ENCODE measurements at regions not wholly inside any gene's neighbourhood (a gene's known extent, or its start where the extent isn't known, plus 50 kb on each side); places are given as distances from the start of the nearest gene placed in this dataset.

DNA sequence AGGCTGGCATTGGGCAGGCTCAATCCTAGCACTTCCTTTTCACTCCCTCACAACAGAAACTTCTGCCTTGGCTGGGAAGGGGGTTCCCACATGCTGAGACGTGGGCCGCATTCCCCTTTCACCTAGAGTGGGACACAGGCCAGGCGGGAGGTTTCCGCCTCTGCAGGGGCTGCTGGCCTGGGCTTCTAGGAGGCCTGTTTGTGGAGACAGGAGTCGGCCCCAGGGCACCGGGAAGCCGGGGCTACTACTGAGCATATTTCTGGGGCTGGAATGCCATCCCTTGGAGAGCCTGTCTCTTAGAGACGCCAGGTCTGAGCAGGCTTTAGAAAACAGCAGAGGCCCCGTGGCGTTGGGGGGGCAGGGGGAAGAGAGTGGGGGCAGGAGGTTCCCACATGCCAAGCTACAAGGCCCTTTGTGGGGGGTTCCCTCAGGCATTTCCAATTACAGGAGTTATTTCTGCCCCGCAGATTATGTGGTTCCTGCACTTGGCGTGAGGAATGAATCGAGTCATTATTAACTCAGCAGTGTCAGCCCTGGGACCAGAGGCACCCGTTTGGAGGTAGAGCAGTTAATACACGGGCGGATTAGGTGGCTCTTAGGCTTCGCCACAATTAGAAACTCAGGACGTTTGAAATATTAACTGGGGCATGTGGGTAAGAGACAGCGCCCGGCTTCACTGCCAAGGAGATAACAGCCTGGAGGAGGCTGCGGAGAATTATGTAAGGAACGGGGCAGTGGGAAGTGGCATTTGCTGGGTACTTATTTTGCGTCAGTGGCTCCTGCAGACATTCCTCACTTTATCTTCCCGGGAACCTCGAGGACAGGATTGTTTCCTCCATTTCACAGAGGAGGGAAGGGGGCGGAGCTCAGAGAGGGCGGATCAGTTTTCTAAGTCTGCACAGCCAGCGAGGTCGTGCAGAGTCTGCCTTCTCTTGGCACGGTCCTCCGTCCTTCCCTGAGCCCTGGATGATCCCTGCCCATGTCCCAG lies 162.5 kb downstream of the MAF start:
- POLR2A ChIA-PET = no interaction called here
- DNase-seq (ENCODE audit: extremely low read depth in 1 of 4, low spot score in 3 of 4) = no peak
- FAIRE-seq = no peak
- H3K9ac ChIP-seq (ENCODE audit: insufficient read depth in 1 of 2, low read depth in 2 of 2, low read length in 2 of 2) = no peak overlapping the region
- no peak for ATAC-seq
- CTCF ChIA-PET (ENCODE audit: low intra/inter-chr PET ratio) = no interaction called here
- intact Hi-C loops (cut with micrococcal nuclease) (no loop called here), in situ Hi-C loops (cut with MboI) (no loop called here)
- H3K27ac ChIP-seq (ENCODE audit: extremely low read depth, low read depth, low read length) = no peak overlapping the region
- H2AFZ ChIP-seq (ENCODE audit: low read depth, low read length) = no peak overlapping the region
- H4K20me1 ChIP-seq (replicated peaks; ENCODE audit: control insufficient read depth, insufficient read depth, low read length) = no peaks in the 10 kb centered on the region
- H3K36me3 ChIP-seq (ENCODE audit: control insufficient read depth, insufficient read depth, low read length) = no peaks in the 10 kb centered on the region
- H3K9me3 ChIP-seq (replicated peaks; ENCODE audit: control insufficient read depth, insufficient read depth, low read depth, low read length) = no peaks in the 10 kb centered on the region
- no peaks in the 10 kb centered on the region for H3K79me2 ChIP-seq (ENCODE audit: control insufficient read depth, insufficient read depth, low read length)
- H3K9me1 ChIP-seq (ENCODE audit: control insufficient read depth, insufficient read depth, low read length) = no peaks in the 10 kb centered on the region
- H3K27me3 ChIP-seq (ENCODE audit: control insufficient read depth in 2 of 2, insufficient read depth in 2 of 2, low read length in 2 of 2) = peaks cover 20 to 49% of the 10 kb centered on the region in 2 experiments
- no peak overlapping the region for H3K4me2 ChIP-seq (ENCODE audit: insufficient read depth, low read length)
- 6% methylated on average over 31 of the region's 31 CpGs for WGBS (ENCODE audit: insufficient coverage, low coverage, missing lambda C conversion rate)
- H3K4me1 ChIP-seq (replicated peaks in 1 of 2; ENCODE audit: control insufficient read depth in 2 of 2, insufficient read depth in 2 of 2, low read length in 2 of 2) = no peaks in the 10 kb centered on the region
- no peak overlapping the region for H3K4me3 ChIP-seq
- BruUV-seq (replicated peaks) = no TSS peak
- TF ChIP-seq, protein P1, sequence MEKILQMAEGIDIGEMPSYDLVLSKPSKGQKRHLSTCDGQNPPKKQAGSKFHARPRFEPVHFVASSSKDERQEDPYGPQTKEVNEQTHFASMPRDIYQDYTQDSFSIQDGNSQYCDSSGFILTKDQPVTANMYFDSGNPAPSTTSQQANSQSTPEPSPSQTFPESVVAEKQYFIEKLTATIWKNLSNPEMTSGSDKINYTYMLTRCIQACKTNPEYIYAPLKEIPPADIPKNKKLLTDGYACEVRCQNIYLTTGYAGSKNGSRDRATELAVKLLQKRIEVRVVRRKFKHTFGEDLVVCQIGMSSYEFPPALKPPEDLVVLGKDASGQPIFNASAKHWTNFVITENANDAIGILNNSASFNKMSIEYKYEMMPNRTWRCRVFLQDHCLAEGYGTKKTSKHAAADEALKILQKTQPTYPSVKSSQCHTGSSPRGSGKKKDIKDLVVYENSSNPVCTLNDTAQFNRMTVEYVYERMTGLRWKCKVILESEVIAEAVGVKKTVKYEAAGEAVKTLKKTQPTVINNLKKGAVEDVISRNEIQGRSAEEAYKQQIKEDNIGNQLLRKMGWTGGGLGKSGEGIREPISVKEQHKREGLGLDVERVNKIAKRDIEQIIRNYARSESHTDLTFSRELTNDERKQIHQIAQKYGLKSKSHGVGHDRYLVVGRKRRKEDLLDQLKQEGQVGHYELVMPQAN (IDR thresholded peaks at IDR 0.05; ENCODE audit: borderline replicate concordance) = no peak
- no peak for TF ChIP-seq ADNP (tag; IDR thresholded peaks at IDR 0.05)
- no peak for TF ChIP-seq HDAC6 (IDR thresholded peaks at IDR 0.05; ENCODE audit: low read depth, low read length)
- no peak for TF ChIP-seq U2AF2 (optimal IDR thresholded peaks at IDR 0.05; ENCODE audit: low read depth, low read length)
- no peak for TF ChIP-seq MEF2A (IDR thresholded peaks at IDR 0.05; ENCODE audit: control insufficient read depth, low read depth, low read length)
- TF ChIP-seq SPI1 (IDR thresholded peaks at IDR 0.05; ENCODE audit: borderline replicate concordance, low read depth, low read length) = no peak
- no peak for TF ChIP-seq ZNF316 (IDR thresholded peaks at IDR 0.05)
- TF ChIP-seq PTTG1 (tag; IDR thresholded peaks at IDR 0.05; ENCODE audit: low read depth) = no peak
- no peak for TF ChIP-seq MLLT1 (IDR thresholded peaks at IDR 0.05)
- no peak for TF ChIP-seq HMBOX1 (IDR thresholded peaks at IDR 0.05)
- TF ChIP-seq MEF2D (tag; conservative IDR thresholded peaks at IDR 0.05; ENCODE audit: low read depth) = no peak
- no peak for TF ChIP-seq LCOR (CRISPR knock-in tag; IDR thresholded peaks at IDR 0.05)
- no peak for TF ChIP-seq RFX5 (IDR thresholded peaks at IDR 0.05; ENCODE audit: low read depth, low read length)
- no peak for TF ChIP-seq FOXJ3 (CRISPR knock-in tag; IDR thresholded peaks at IDR 0.05)
- TF ChIP-seq, protein P2, sequence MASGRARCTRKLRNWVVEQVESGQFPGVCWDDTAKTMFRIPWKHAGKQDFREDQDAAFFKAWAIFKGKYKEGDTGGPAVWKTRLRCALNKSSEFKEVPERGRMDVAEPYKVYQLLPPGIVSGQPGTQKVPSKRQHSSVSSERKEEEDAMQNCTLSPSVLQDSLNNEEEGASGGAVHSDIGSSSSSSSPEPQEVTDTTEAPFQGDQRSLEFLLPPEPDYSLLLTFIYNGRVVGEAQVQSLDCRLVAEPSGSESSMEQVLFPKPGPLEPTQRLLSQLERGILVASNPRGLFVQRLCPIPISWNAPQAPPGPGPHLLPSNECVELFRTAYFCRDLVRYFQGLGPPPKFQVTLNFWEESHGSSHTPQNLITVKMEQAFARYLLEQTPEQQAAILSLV (tag; IDR thresholded peaks at IDR 0.05) = no peak
- TF ChIP-seq SAP30 (IDR thresholded peaks at IDR 0.05; ENCODE audit: borderline replicate concordance, insufficient read depth, low read depth, low read length, poor library complexity, severe bottlenecking) = no peak
